ENCODE measurements at regions not wholly inside any gene's neighbourhood (a gene's known extent, or its start where the extent isn't known, plus 50 kb on each side); places are given as distances from the start of the nearest gene placed in this dataset.

- Histone ChIP-seq H4K20me1 (ENCODE audit: control insufficient read depth, extremely low read depth, insufficient read depth, low read length) (no peaks in the 10 kb centered on the region), H3K9ac (ENCODE audit: control insufficient read depth, extremely low read depth, insufficient read depth, low read length) (no peak overlapping the region), H3K27me3 (ENCODE audit: control insufficient read depth, extremely low read depth, insufficient read depth, low read length) (no peaks in the 10 kb centered on the region), H2AFZ (ENCODE audit: control insufficient read depth, low read length) (no peak overlapping the region), H3K9me1 (ENCODE audit: control insufficient read depth, extremely low read depth, insufficient read depth, low read length) (no peaks in the 10 kb centered on the region), H3K4me2 (ENCODE audit: control insufficient read depth, extremely low read depth, insufficient read depth, low read depth, low read length) (no peak overlapping the region), H3K79me2 (ENCODE audit: control insufficient read depth, insufficient read depth, low read length) (no peaks in the 10 kb centered on the region), H3K4me3 (ENCODE audit: control insufficient read depth in 2 of 3, extremely low read depth in 1 of 3, insufficient read depth in 2 of 3, low read depth in 1 of 3, low read length in 3 of 3) (no peak overlapping the region), H3K4me1 (ENCODE audit: control insufficient read depth, extremely low read depth, insufficient read depth, low read length) (no peaks in the 10 kb centered on the region), H3K36me3 (ENCODE audit: control insufficient read depth in 2 of 2, extremely low read depth in 1 of 2, insufficient read depth in 2 of 2, low read length in 2 of 2) (no peaks in the 10 kb centered on the region), H3K27ac (ENCODE audit: control insufficient read depth, insufficient read depth, low read length) (no peak overlapping the region), H3K9me3 (ENCODE audit: control insufficient read depth, low read depth, low read length) (no peaks in the 10 kb centered on the region)
- no peak for TF ChIP-seq CTCF (optimal IDR thresholded peaks at IDR 0.05 in 1 of 3, IDR thresholded peaks at IDR 0.05 in 1 of 3, conservative IDR thresholded peaks at IDR 0.05 in 1 of 3; ENCODE audit: extremely low read depth in 1 of 3, insufficient read depth in 2 of 3, low read length in 3 of 3)
- TF ChIP-seq EZH2 (IDR thresholded peaks at IDR 0.05; ENCODE audit: low read length), result no peak
- dilution Hi-C loops (cut with MboI; ENCODE audit: extremely low pct_ligation_motif_present, low sequenced_read_pairs), result no loop called here
- DNase-seq (ENCODE audit: low read depth, low spot score) (no peak), FAIRE-seq (no peak)
Measured at GRCh38 chr1:165070675-165071074, 285.8 kb downstream of the LMX1A start.

- FAIRE-seq (no peak), DNase-seq (ENCODE audit: low read depth, low spot score) (no peak)
- Histone ChIP-seq H3K36me3 (ENCODE audit: control insufficient read depth in 2 of 2, extremely low read depth in 1 of 2, insufficient read depth in 2 of 2, low read length in 2 of 2) (no peaks in the 10 kb centered on the region), H3K9me1 (ENCODE audit: control insufficient read depth, extremely low read depth, insufficient read depth, low read length) (no peaks in the 10 kb centered on the region), H3K4me2 (ENCODE audit: control insufficient read depth, extremely low read depth, insufficient read depth, low read depth, low read length) (no peak overlapping the region), H2AFZ (ENCODE audit: control insufficient read depth, low read length) (no peak overlapping the region), H3K27ac (ENCODE audit: control insufficient read depth, insufficient read depth, low read length) (no peak overlapping the region), H3K27me3 (ENCODE audit: control insufficient read depth, extremely low read depth, insufficient read depth, low read length) (no peaks in the 10 kb centered on the region), H3K4me3 (ENCODE audit: control insufficient read depth in 2 of 3, extremely low read depth in 1 of 3, insufficient read depth in 2 of 3, low read depth in 1 of 3, low read length in 3 of 3) (no peak overlapping the region), H3K9me3 (ENCODE audit: control insufficient read depth, low read depth, low read length) (no peaks in the 10 kb centered on the region), H4K20me1 (ENCODE audit: control insufficient read depth, extremely low read depth, insufficient read depth, low read length) (no peaks in the 10 kb centered on the region), H3K9ac (ENCODE audit: control insufficient read depth, extremely low read depth, insufficient read depth, low read length) (no peak overlapping the region), H3K79me2 (ENCODE audit: control insufficient read depth, insufficient read depth, low read length) (no peaks in the 10 kb centered on the region), H3K4me1 (ENCODE audit: control insufficient read depth, extremely low read depth, insufficient read depth, low read length) (no peaks in the 10 kb centered on the region)
- TF ChIP-seq CTCF (optimal IDR thresholded peaks at IDR 0.05 in 1 of 3, IDR thresholded peaks at IDR 0.05 in 1 of 3, conservative IDR thresholded peaks at IDR 0.05 in 1 of 3; ENCODE audit: extremely low read depth in 1 of 3, insufficient read depth in 2 of 3, low read length in 3 of 3), result no peak
- dilution Hi-C loops (cut with MboI; ENCODE audit: extremely low pct_ligation_motif_present, low sequenced_read_pairs), result no loop called here
Measured at GRCh38 chr1:165069829-165070228, 286.7 kb downstream of the LMX1A start.

Data from keratinocyte (primary cell).